Gastroesophageal sphincter (tissue), 3 donors: ENCODE measurements at regions not wholly inside any gene's neighbourhood (a gene's known extent, or its start where the extent isn't known, plus 50 kb on each side); places are given as distances from the start of the nearest gene placed in this dataset.

Experiments used
- CTCF ChIP-seq, 4 experiments: fragments of 200-600 bp in 2 of 4; fragments of 450-650 bp in 2 of 4; sonication (generic) in 1 of 4; IDR thresholded peaks; one replicate each; pipeline ENCODE4 v1.5.1; 2017 to 2019; ENCODE audit warnings: antibody characterized with exemption in 4 of 4, mild to moderate bottlenecking in 2 of 4, moderate library complexity in 2 of 4
- EP300 ChIP-seq: sonication (generic); formaldehyde crosslinking; IDR thresholded peaks from one replicate; pipeline ENCODE4 v1.6.1; 2017; ENCODE audit warnings: antibody characterized with exemption, mild to moderate bottlenecking
- POLR2A ChIP-seq, 2 donors: fragments of 450-650 bp; IDR thresholded peaks; one replicate each; pipeline ENCODE4 v1.6.1; 2017; ENCODE audit warnings: antibody characterized with exemption in 2 of 2, mild to moderate bottlenecking in 2 of 2, moderate library complexity in 1 of 2
- POLR2AphosphoS5 ChIP-seq: sonication (generic); formaldehyde crosslinking; IDR thresholded peaks from one replicate; pipeline ENCODE4 v1.6.1; 2017; ENCODE audit warnings: antibody characterized with exemption

DNA sequence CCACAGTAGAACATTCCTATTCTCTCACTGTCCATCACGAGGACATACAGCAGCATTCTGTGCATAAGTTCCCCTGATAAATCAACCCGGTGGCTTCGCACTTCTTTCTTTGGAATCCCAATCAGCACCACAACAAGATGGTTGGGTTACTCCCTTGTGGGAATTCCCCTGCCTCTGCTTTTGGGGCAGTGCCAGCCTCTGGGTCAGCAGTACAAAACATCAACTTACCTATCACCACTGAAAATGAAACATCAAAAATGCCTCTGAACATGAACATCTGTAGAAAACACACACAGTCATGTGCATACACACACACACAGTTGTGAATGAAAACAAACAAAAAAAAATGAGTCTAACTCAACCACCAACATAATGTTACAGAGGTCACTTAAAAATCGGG lies 79.3 kb downstream of the KCNA4 start:
- no peak for TF ChIP-seq POLR2A (IDR thresholded peaks at IDR 0.05)
- no peak for TF ChIP-seq CTCF (IDR thresholded peaks at IDR 0.05)
- TF ChIP-seq EP300: no peak
- no peak for TF ChIP-seq POLR2AphosphoS5
